Type B pancreatic cell (in vitro differentiated cells): ENCODE measurements at regions not wholly inside any gene's neighbourhood (a gene's known extent, or its start where the extent isn't known, plus 50 kb on each side); places are given as distances from the start of the nearest gene placed in this dataset.

Source experiments
- DNase-seq: peaks from one replicate; pipeline ENCODE4 v3.0.0; 2021; ENCODE audit warnings: mixed read lengths; ENCODE audit not compliant: unreplicated experiment; ENCODE audit errors: extremely low spot score
- H3K27ac Mint-ChIP-seq: 2 replicates; pipeline ENCODE4 v1.8.0; 2021; ENCODE audit warnings: mild to moderate bottlenecking, mixed read lengths
- H3K27me3 Mint-ChIP-seq: 2 replicates; pipeline ENCODE4 v1.8.0; 2021; ENCODE audit warnings: mixed read lengths
- H3K36me3 Mint-ChIP-seq: 2 replicates; pipeline ENCODE4 v1.8.0; 2021; ENCODE audit warnings: mixed read lengths
- H3K4me1 Mint-ChIP-seq: one replicate; pipeline ENCODE4 v1.8.0; 2021; ENCODE audit warnings: mixed read lengths; ENCODE audit not compliant: unreplicated experiment
- H3K4me3 Mint-ChIP-seq: 2 replicates; pipeline ENCODE4 v1.8.0; 2021; ENCODE audit warnings: mild to moderate bottlenecking, mixed read lengths
- H3K9me3 Mint-ChIP-seq: 2 replicates; pipeline ENCODE4 v1.8.0; 2021; ENCODE audit warnings: mixed read lengths
- CTCF ChIP-seq: fragments of 200-600 bp; sonication (generic); conservative IDR thresholded peaks from 2 replicates; pipeline ENCODE4 v1.5.0; 2021; ENCODE audit warnings: antibody characterized with exemption, mild to moderate bottlenecking

DNA sequence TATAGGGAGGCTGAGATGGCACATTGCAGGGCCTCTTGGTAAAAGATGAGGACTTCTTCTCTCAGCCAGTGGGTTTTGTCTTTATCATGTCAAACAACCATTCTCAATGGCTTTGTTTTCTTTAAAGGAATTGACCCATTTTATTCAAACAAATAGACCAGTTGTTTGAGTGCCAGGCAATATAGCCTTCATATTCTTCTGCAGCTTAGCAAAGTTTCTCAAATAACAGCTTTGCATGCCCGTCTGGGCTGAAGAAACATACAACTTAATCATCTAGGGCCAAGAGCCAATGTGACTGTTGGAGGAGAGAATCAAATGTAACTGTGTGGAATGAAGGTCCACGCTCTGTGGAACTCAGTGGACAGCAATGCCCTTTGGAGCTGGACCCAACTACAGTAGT, 57.4 kb upstream of the ADRA1B start:
- no peaks in the 10 kb centered on the region for H3K36me3 Mint-ChIP-seq
- no peaks in the 10 kb centered on the region for H3K9me3 Mint-ChIP-seq
- H3K4me3 Mint-ChIP-seq: no peak overlapping the region

DNA sequence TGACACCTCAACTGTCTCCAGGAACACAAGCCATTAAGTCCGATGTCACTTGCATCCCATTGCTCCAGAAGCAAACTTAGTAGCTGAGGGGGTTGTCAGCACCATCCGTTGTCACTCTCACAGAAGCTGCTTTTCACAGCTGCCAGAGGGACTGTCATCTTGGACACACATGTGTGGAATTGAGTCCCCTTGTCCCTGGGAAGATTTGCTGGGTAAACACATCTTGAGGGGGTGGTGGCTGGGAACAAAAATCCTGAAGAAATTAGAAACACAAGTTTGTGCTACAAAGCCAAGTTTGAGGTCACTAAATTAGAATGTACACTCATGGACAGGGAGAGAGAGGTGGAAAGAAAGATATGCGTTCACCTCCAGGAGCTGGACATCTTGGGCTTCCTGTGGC, 55.2 kb upstream of the ADRA1B start:
- Mint-ChIP-seq H3K27ac (no peak overlapping the region), H3K4me3 (no peak overlapping the region), H3K27me3 (peaks cover 14% of the 10 kb centered on the region), H3K4me1 (peaks cover 4% of the 10 kb centered on the region), H3K9me3 (no peaks in the 10 kb centered on the region), H3K36me3 (no peaks in the 10 kb centered on the region)
- TF ChIP-seq CTCF: no peak
- DNase-seq: no peak

More for the DNA sequence above, 57.4 kb upstream of the ADRA1B start:
- Mint-ChIP-seq H3K4me1 (no peaks in the 10 kb centered on the region), H3K27me3 (peaks cover 24% of the 10 kb centered on the region), H3K27ac (no peak overlapping the region)
- TF ChIP-seq CTCF: no peak
- no peak for DNase-seq

DNA sequence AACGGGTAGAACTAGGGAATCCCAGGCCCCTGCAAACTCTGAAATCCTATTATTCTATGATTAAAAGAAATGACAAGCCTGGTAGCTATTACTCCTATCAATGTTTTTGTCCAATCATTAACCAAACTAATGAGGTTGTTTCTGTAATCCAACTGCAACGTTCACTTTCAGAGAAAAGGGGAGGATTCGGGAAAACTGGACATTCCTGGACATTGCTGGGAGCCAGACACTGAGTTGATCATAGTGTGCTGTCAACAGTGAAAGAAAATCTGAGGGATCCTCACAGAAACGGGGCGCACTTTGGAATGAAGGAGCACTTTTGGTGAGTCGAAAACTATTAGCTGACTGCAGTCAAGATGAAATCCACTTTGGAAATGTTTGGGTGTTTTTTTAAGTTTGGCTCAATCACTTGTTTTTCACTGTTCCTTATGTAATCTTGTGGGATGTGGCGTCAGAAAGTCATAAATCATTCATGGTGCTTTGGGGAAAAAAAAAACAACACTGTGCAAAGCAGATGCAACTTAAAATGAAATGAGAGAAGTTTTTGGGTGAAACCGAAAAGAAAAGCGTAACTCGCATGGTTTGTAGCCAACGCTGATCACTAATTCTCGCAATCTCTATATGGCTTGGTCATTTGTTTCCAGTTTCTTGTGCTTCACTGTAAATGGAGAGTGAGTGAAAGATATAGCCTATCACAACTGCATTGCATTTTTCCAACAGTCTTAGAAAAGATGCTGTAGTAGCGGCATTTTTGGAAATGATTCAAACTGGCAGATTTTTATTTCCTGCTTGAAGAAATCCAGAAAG, 51.2 kb upstream of the ADRA1B start:
- Mint-ChIP-seq H3K4me1 (peaks cover 4% of the 10 kb centered on the region), H3K27me3 (peaks cover 20% of the 10 kb centered on the region), H3K36me3 (no peaks in the 10 kb centered on the region), H3K27ac (no peak overlapping the region), H3K4me3 (no peak overlapping the region), H3K9me3 (no peaks in the 10 kb centered on the region)
- DNase-seq: no peak
- TF ChIP-seq CTCF: no peak

DNA sequence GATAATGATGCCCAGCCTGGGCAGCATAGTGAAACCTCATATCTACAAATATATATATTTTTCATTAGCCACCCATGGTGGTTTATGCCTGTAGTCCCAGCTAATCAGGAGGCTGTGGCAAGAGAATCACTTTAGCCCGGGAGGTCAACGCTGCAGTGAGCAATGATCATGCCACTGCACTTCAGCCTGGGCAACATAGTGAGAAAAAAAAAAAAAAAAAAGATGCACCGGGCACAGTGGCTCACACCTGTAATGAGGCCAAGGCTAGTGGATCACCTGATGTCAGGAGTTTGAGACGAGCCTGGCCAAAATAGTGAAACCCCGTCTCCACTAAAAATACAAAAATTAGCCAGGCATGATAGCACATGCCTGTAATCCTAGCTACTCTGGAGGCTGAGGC, 50.2 kb upstream of the ADRA1B start:
- no peak for TF ChIP-seq CTCF
- no peaks in the 10 kb centered on the region for H3K36me3 Mint-ChIP-seq

More for the DNA sequence above, 50.2 kb upstream of the ADRA1B start:
- Mint-ChIP-seq H3K27me3 (peaks cover 25% of the 10 kb centered on the region), H3K9me3 (no peaks in the 10 kb centered on the region), H3K4me3 (no peak overlapping the region), H3K27ac (no peak overlapping the region), H3K4me1 (peaks cover 4% of the 10 kb centered on the region)
- DNase-seq: no peak
